Right cardiac atrium (tissue), 5 donors: ENCODE measurements at regions not wholly inside any gene's neighbourhood (a gene's known extent, or its start where the extent isn't known, plus 50 kb on each side); places are given as distances from the start of the nearest gene placed in this dataset.

Experiments
- ATAC-seq, 2 donors: fragments of 200-7000 bp; cut with Tn5 transposase; one replicate each; pipeline versions ENCODE4 v1.8.0 to v1.9.1; 2020; ENCODE audit warnings: moderate library complexity in 2 of 2, mild to moderate bottlenecking in 1 of 2
- DNase-seq, 3 donors: peaks; one replicate each; pipeline ENCODE4 v3.0.0-alpha.2; 2020
- H3K27ac ChIP-seq: one replicate; pipeline ENCODE4 v1.5.1; 2013; ENCODE audit warnings: mild to moderate bottlenecking, low read length, control low read depth, moderate library complexity
- H3K27me3 ChIP-seq: one replicate; pipeline ENCODE4 v1.6.1; 2013; ENCODE audit not compliant: control insufficient read depth, insufficient read depth
- H3K4me1 ChIP-seq: one replicate; pipeline ENCODE4 v1.6.1; 2013; ENCODE audit warnings: low read length; ENCODE audit not compliant: control insufficient read depth, insufficient read depth
- H3K4me3 ChIP-seq: one replicate; pipeline ENCODE4 v1.5.1; 2013; ENCODE audit warnings: low read length, control low read depth
- H3K9me3 ChIP-seq: one replicate; pipeline ENCODE4 v1.6.1; 2013; ENCODE audit warnings: low read length; ENCODE audit not compliant: control insufficient read depth
- WGBS: extraction: QIAGEN DNeasy Blood & Tissue Kit; methylation state at CpG from one replicate; pipeline ENCODE4 v1.1.7; 2013; 5-methylcytosine and 5-hydroxymethylcytosine counted together
- intact Hi-C, 4 donors: fragments of 100-400 bp; cut with DNase I; formaldehyde crosslinking; loops; one replicate each; pipeline versions ENCODE4 v1.11.0 to v1.14.0; 2022 to 2023
- donor health status: healthy with polysubstance abuse.
- donor health status: DM: no; HTN: yes; CAD: no.
- donor health status: DM: no; HTN: no; CAD: no.
- donor health status: DM: no; HTN: yes; CAD: no; lungs with severe emphysema.
- donor health status: DM: yes; HTN: yes; CAD: no.

DNA sequence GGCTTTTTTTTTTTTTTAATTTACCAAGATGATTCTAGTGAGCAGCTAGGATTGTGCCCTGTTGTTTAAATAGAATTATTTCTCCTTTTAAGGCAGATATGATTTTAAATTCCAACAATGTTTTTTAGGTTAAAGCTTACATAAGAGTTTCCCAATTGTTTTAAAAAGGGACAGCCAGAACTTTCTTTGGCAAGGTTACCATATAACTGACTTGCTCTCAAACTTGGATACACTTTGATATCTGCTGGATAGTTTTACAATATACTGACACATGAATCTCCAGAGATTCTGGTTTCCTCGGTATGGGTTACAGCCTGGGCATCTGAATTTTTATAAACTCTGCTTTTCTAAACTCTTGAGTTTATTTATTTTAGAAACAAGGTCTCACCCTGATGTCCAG is 134.3 kb upstream of the GADL1 start:
- WGBS: 56% methylated on average over 1 of the region's 1 CpG
- intact Hi-C loops: no loop called here
- no peak overlapping the region for H3K4me3 ChIP-seq
- no peak overlapping the region for H3K27ac ChIP-seq
- ATAC-seq: no peak
- no peaks in the 10 kb centered on the region for H3K27me3 ChIP-seq
- no peaks in the 10 kb centered on the region for H3K4me1 ChIP-seq
- no peak for DNase-seq
- H3K9me3 ChIP-seq: no peaks in the 10 kb centered on the region

DNA sequence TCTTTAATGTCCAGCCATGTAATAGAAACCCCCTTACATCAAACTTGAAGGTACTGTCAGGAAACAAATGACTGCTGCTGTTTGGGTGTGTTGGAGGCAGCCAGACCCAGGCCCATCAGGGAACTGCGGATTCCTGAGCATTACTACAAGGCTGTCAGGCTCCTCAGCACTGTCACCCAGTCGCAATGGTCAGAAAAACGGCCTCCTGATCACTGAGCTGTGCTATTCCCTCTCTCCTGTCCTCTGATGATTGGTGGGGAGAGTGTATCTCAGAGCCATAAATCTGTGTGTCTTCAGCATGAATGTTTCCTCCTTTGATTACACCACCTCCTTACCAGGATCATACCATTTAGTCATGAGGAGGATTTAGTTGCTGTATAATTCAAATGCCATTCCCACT is 135.2 kb upstream of the GADL1 start:
- H3K4me1 ChIP-seq: no peaks in the 10 kb centered on the region
- no peak for ATAC-seq
- no peak overlapping the region for H3K4me3 ChIP-seq
- no peak for DNase-seq
- intact Hi-C loops: no loop called here
- no peaks in the 10 kb centered on the region for H3K9me3 ChIP-seq
- WGBS: 81% methylated on average over 3 of the region's 3 CpGs
- H3K27me3 ChIP-seq: no peaks in the 10 kb centered on the region
- no peak overlapping the region for H3K27ac ChIP-seq

DNA sequence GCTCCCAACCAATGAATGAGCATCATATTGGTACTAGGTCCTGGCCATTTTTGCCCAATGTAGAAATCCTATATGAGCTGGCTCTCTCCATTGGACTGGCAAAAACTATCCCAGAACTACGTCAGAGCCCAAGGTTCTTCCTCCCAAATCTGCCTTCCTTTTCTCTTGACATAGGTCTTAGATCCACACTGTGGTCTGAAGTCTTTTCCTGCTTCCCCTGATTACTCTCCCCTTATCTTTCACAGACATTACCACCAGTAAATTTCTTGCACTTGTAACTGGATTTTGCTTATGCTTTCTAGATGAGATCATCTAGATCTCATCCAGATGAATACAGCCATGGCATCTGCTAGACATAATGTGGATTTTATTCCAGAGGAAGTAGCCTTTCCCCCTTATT is 141.2 kb upstream of the GADL1 start:
- DNase-seq (no peak), ATAC-seq (no peak)
- intact Hi-C loops: no loop called here
- 43% methylated on average over 1 of the region's 1 CpG for WGBS
- Histone ChIP-seq H3K27ac (no peak overlapping the region), H3K9me3 (no peaks in the 10 kb centered on the region), H3K27me3 (no peaks in the 10 kb centered on the region), H3K4me3 (no peak overlapping the region), H3K4me1 (no peaks in the 10 kb centered on the region)

DNA sequence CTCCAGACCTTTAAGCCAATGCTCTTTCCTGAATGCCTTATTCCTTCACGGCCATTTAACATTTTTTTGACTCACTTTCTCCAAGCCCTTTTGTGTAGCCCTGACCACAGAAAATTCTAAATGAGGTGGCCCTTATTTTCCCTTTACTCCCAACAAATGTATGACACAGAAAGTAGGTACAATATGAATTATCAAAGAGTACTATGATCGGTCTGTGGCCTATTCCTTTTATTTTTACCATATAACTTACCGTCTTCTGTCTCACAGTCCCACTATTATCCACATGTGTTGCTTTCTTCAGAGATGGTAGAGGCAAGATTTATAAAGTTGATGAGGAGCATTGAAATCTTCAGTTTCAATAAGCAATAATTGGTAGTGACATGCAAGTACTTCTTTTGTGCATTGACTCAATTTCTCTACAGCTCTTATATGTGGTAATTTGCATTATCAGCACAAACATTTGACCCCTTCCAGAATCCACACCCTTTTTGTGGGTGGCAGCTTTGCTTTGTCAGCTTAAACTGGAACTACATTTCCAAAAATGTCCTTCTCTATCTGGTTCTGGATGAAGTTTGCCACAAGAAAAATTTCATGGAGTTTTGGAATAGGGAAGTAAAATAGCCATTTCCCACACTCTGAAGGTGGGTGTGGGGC is 143.8 kb upstream of the GADL1 start:
- no peaks in the 10 kb centered on the region for H3K9me3 ChIP-seq
- ATAC-seq (no peak), DNase-seq (no peak)
- no peak overlapping the region for H3K27ac ChIP-seq
- H3K4me3 ChIP-seq: no peak overlapping the region
- no peaks in the 10 kb centered on the region for H3K27me3 ChIP-seq
- no peaks in the 10 kb centered on the region for H3K4me1 ChIP-seq
- 92% methylated on average over 3 of the region's 3 CpGs for WGBS
- intact Hi-C loops: no loop called here

DNA sequence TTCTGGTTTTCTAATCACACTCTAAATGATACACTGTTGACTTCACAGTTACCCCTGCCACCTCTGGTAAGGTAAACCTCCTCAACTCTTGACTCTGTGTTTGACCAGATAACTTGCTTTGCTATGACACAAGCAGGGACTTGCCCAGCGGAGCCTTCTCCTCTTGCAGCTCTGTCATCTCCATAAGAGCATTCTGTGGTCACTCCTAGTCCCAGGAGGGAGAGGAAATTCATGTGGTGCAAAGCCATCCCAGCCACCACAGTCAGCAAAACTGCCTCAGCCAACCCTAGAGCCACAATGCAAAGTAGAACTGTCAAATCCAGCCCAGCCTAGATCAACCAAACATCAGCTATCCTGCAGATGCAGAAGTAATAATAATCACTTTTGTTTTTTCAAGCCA is 144.7 kb upstream of the GADL1 start:
- no peak overlapping the region for H3K27ac ChIP-seq
- H3K4me1 ChIP-seq: no peaks in the 10 kb centered on the region
- H3K27me3 ChIP-seq: no peaks in the 10 kb centered on the region
- 90% methylated on average over 1 of the region's 1 CpG for WGBS
- ATAC-seq (no peak), DNase-seq (no peak)
- no peaks in the 10 kb centered on the region for H3K9me3 ChIP-seq
- intact Hi-C loops: no loop called here
- no peak overlapping the region for H3K4me3 ChIP-seq

DNA sequence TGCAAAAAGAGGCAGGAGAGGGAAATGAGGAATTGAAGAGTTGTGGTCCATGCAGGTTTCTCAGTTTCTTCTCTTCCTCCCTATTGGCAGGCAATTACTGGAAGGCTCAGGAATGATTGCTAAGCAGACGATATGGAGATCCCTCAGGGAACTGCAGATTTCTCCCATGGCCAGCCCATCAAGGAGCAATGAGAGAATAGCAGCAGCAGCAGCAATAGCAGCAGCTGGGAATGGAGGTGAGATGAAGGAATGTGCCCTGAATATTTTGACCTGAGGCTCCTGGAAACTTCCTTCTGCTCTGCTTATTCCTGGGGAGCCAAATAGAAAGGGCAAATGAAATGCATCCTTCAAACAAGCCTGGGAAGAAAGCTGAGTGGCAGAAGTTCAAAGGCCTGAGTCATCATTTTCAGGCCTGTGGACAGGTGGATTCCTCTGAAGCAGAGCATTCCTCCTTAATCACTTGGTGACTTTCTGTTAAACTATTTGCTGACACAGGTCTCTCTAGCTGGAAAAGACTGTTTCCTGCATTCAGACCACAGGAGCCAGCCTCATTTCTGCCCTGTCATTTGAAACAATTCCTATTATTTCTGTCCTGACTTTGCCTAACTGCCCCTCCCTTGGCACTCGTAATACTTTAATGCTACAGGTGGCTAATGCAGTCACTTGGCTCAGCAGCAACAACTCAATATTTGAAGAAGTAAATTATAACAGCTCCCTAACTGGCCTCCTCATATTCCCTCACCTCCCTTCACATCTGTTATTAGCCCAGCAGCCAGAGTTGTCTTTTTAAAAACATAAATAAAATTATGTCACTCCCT is 146.9 kb upstream of the GADL1 start:
- Histone ChIP-seq H3K9me3 (no peaks in the 10 kb centered on the region), H3K27me3 (no peaks in the 10 kb centered on the region), H3K4me3 (no peak overlapping the region), H3K4me1 (no peaks in the 10 kb centered on the region), H3K27ac (no peak overlapping the region)
- intact Hi-C loops: no loop called here
- DNase-seq: no peak
- no peak for ATAC-seq
- WGBS: 48% methylated on average over 2 of the region's 2 CpGs

DNA sequence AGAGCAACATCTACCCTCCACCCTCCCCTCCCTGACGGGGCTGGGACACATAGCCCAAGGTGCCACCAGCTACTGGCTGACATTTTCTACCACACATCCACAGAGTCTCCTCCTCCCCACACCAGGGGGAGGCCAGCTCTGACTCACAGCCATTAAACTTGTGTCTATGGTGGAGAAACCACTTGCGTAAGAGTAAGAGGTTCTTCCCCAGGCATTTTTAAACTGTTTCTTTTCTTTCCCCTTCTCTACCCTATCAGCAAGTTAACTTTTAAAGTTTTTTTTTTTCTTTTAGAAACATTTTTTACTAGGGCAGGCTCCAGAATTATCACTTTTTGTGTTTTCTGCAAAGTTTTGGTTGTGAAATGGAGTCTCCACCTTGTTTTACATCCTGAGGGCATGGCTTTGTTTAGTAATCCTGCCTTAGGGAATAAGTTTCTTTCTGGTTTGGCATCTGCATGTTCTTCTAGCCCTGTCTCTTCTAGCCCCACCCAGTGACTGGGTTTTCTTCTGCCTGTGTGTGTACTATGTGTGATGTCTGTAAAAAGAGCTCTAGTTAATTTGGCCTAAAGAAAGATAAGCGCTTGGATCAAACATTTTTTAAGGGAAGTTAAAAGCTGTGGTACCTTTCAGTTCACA is 148.8 kb upstream of the GADL1 start:
- intact Hi-C loops: no loop called here
- peak in 1 of 3 donors; percentile 47 for DNase-seq
- Histone ChIP-seq H3K9me3 (no peaks in the 10 kb centered on the region), H3K4me3 (no peak overlapping the region), H3K27ac (no peak overlapping the region), H3K27me3 (no peaks in the 10 kb centered on the region), H3K4me1 (no peaks in the 10 kb centered on the region)
- 76% methylated on average over 3 of the region's 3 CpGs for WGBS
- peak; percentile 14 to 50 for ATAC-seq

DNA sequence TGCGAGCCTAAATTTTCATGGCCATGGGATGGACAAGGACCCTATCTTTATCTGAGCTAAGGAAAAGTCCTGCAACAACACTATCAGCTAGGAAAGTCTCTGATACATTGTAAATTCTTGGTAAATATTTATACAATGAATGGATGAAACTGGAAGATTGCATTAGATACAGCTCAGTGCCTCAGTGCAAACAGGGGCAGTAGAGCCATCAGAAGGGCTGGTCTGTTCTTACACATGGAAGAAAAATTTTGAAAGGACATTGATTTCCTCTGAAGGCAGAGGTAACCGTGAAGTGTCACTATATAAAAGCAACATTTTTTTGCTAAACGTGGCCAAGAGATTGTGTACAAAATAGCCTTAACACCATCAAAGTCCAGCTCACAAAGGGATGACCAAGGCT is 153.2 kb upstream of the GADL1 start:
- no peak for DNase-seq
- intact Hi-C loops: no loop called here
- Histone ChIP-seq H3K4me1 (no peaks in the 10 kb centered on the region), H3K4me3 (no peak overlapping the region), H3K27me3 (no peaks in the 10 kb centered on the region), H3K9me3 (no peaks in the 10 kb centered on the region), H3K27ac (no peak overlapping the region)
- WGBS: 86% methylated on average over 3 of the region's 3 CpGs
- no peak for ATAC-seq

DNA sequence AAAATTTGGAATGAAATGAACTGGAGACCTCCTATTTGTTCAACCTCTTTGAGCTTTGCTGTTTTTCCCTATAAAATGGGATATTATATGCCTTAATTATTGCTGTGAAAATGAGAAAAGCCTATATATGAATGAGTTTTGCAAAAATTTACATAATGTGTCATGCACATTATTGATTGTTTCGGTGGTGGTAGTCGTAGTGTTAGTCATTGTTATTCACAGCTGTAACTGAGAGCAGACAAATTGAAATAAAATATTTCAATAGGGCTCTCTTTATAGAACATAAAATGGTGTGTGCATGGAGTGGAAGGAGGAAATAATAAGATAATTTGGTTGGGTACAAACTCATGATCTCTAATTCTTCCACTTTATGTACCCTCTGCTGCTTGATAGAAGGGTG is 153.7 kb upstream of the GADL1 start:
- Histone ChIP-seq H3K27me3 (no peaks in the 10 kb centered on the region), H3K4me3 (no peak overlapping the region), H3K9me3 (no peaks in the 10 kb centered on the region), H3K4me1 (no peaks in the 10 kb centered on the region), H3K27ac (no peak overlapping the region)
- intact Hi-C loops: no loop called here
- ATAC-seq (no peak), DNase-seq (no peak)
- 91% methylated on average over 2 of the region's 2 CpGs for WGBS

DNA sequence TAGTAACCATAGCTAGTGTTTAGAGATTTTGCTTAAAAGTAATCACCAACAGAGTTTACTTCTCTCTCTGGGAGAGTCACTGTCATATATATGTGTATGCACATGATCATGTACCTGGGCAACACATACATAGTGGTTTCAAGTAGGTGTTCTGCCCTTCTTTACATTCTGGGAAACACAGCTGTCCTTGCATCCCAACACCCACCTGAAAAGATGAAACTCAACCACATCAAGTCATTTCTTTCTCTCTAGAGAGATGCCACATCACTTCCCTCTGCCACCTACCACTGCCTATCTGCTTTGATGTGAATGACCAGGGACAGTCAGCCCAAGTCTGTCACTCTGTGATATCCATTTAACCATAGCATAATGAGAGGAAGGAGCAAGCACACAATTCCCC is 155.8 kb upstream of the GADL1 start:
- Histone ChIP-seq H3K4me1 (no peaks in the 10 kb centered on the region), H3K27me3 (no peaks in the 10 kb centered on the region), H3K27ac (no peak overlapping the region), H3K4me3 (no peak overlapping the region), H3K9me3 (no peaks in the 10 kb centered on the region)
- no peak for DNase-seq
- no peak for ATAC-seq
- intact Hi-C loops: no loop called here

DNA sequence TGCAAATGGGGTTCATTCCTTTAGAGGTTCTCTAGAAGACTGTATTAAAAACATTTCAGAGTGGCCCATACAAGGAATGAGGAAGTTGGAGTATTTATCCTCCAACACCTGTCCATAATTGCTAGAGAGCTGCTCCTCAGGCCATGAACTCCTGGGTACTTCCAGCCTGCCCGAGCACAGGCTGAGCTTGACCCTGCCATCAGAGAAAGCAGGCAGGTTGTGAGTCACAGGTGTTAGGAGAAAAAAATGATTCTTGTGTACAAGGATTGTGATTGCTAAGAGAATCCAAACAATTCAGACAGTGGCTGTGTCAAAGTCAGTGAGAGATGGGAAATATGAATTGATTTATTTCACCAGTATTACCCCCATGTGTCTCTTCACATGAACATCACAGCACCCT is 156.8 kb upstream of the GADL1 start:
- WGBS: 87% methylated on average over 1 of the region's 1 CpG
- Histone ChIP-seq H3K27me3 (no peaks in the 10 kb centered on the region), H3K9me3 (no peaks in the 10 kb centered on the region), H3K4me1 (no peaks in the 10 kb centered on the region), H3K4me3 (no peak overlapping the region), H3K27ac (no peak overlapping the region)
- intact Hi-C loops: no loop called here
- ATAC-seq (no peak), DNase-seq (no peak)
